Fibroblast of skin of right biceps (primary cell): ENCODE measurements at regions not wholly inside any gene's neighbourhood (a gene's known extent, or its start where the extent isn't known, plus 50 kb on each side); places are given as distances from the start of the nearest gene placed in this dataset.
"Not testable (repeated sequence)": the region's sequence is repeated elsewhere in the genome, so short reads cannot be mapped to it uniquely, and the experiment has no call there.

Experiments
- DNase-seq: peaks from one replicate; pipeline ENCODE4 v3.0.0-alpha.2; 2013

- no peak for DNase-seq
Measured at GRCh38 chr10:108385963-108386362, 1221.5 kb upstream of the SORCS1 start.

DNA sequence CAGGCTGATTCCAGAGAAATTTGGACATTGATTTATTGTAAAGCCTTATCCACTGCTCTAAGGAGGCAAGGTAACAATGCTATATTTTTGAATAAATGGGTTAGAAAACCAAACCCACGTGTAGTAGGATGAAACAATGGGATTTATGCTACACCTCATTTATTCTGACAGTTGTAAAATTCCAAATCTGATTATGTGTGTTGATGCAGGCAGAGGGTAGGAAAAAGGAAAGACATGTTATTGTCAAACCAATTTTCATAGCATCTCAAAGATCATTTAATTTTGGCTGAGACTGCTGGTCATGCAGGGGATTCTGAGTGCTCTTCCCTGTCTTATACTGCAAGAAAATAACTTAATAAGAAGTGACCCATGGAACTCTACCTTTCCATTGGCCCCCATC, 1219.9 kb upstream of the SORCS1 start:
- DNase-seq: no peak

DNA sequence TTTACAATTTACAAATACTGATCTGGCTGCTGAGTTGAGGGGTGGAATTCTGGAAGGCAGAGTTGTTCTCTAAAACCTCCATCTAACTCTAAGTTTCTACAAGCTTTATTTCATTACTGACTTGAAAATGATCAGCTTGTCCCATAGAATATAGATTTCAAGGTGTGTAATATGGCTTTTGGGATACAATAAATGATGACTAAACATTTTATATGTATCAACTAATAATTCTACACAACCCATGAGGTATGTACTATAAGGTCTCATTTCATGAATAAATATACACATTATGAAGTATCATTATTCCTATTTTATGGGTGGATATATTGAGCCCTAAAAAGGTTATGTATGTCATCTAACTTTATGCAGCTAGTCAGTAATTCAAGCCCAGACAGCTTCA, 1214.3 kb upstream of the SORCS1 start:
- no peak for DNase-seq

DNA sequence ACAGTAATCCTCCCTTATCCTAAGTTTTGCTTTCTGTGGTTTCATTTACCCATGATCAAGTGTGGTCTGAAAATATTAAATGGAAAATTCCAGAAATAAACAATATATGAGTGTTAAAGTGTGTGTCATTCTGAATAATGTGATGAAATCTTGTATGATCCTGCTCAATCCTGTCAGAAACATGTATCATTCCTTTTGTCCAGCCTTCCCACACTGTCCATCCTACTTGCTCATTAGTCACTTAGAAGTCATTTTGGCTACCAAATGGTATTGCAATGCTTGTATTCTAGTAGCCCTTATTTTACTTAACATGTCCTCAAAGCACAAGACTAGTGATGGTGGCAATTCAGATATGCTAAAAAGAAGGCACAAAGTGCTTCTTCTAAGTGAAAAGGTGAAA, 1211.2 kb upstream of the SORCS1 start:
- DNase-seq: peak; percentile 67

DNA sequence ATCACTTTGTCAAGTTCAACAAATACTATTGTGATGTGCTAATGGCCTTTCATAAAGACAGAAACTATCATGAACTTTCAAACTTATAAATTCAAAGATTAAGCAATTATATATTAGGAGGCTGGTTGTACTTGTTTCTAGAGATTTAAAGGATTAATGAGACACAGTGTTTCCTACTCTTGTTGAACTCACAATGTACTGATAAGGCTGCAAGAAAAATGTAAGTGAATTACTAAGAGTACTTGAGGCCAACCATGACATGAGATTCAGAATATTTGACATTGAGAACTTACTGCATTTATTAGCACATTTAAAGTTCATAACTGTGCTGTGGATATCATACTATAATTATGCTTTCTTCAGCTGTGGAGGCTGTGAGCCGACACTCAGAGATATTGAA, 1210.5 kb upstream of the SORCS1 start:
- DNase-seq: no peak

GRCh38 chr10:108365541-108365940, 1201.0 kb upstream of the SORCS1 start:
- no peak for DNase-seq

DNA sequence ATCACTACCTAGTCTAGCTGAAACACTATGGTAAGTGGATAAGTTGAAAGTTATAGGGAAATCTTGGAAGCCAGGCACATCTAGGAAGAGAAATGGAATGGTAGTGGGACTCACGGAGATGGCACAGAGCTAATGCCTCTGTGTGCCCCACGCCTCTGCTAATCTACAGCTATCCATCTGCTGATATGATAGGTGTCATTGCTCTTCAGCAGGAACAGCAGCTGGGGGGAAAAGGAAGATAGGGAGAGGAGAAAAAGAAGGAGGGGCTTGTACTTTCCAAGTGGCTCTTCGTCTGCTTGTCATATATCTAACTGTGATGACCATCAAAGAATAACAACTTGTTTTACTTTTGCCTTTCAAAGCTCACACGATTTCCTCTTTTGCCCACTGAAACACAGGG, 1199.1 kb upstream of the SORCS1 start:
- no peak for DNase-seq

GRCh38 chr10:108362961-108363360, 1198.5 kb upstream of the SORCS1 start:
- DNase-seq: no peak

GRCh38 chr10:108362296-108362695, 1197.8 kb upstream of the SORCS1 start:
- no peak for DNase-seq

- DNase-seq: peak; percentile 81
Measured at GRCh38 chr10:108360187-108360586, 1195.7 kb upstream of the SORCS1 start.

- peak; percentile 95 for DNase-seq
Measured at GRCh38 chr10:108358912-108359311, 1194.4 kb upstream of the SORCS1 start.

- DNase-seq: peak; percentile 24
Measured at GRCh38 chr10:108352771-108353170, 1188.3 kb upstream of the SORCS1 start.

GRCh38 chr10:108348215-108348614, 1183.7 kb upstream of the SORCS1 start:
- no peak for DNase-seq

- DNase-seq: no peak
Measured at GRCh38 chr10:108346066-108346465, 1181.6 kb upstream of the SORCS1 start.

GRCh38 chr10:108338146-108338545, 1173.6 kb upstream of the SORCS1 start:
- no peak for DNase-seq

GRCh38 chr10:108336836-108337235, 1172.3 kb upstream of the SORCS1 start:
- no peak for DNase-seq

DNA sequence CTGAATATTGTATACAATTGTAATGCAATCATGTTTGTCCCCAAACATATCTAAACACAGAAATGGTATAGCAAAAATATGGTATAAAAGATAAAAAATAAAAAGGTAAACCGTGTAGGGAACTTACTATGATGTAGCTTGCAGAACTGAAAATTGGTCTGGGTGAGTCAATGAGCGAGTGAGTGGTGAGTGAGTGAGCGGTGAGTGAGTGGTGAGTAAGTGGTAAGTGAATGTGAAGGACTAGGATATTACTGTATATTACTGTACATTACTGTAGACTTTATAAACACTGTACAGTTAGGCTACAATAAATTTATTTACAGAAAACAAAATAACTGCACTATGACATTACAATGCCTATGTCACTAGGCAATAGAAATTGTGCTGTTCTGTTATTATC, 1163.2 kb upstream of the SORCS1 start:
- peak; percentile 70 for DNase-seq

DNA sequence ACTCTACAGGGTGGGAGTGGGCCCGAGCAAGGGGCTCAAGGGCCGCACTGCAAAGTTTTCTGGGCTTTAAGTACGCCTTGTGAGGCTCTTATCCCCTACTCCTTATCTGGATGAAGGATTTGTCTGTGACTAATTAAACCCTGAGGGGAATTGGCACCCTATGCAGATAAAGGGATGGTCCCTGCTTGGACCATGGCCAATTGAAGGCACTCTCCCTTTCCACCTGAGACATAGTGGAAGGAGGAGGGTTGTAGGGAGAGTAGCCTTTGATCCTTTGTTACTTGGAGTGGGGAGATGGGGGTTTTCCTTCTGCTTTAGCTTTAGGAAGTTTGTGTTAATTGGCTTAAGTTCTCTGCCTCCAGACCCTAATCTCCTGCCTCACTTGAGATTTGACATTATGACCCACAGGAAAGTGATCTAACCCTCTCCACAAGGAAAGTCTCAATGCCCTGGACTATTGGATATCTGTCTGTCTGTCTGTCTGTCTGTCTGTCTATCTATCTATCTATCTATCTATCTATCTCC, 1158.8 kb upstream of the SORCS1 start:
- no peak for DNase-seq

GRCh38 chr10:108319434-108320222, 1155.1 kb upstream of the SORCS1 start:
- DNase-seq: no peak

DNA sequence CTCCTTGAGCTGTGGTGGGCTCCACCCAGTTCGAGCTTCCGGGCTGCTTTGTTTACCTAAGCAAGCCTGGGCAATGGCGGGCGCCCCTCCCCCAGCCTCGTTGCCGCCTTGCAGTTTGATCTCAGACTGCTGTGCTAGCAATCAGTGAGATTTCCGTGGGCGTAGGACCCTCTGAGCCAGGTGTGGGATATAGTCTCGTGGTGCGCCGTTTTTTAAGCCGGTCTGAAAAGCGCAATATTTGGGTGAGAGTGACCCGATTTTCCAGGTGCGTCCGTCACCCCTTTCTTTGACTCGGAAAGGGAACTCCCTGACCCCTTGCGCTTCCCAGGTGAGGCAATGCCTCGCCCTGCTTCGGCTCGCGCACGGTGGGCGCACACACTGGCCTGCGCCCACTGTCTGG, 1151.1 kb upstream of the SORCS1 start:
- DNase-seq: not testable (repeated sequence)

- no peak for DNase-seq
Measured at GRCh38 chr10:108307925-108308312, 1143.4 kb upstream of the SORCS1 start.

DNA sequence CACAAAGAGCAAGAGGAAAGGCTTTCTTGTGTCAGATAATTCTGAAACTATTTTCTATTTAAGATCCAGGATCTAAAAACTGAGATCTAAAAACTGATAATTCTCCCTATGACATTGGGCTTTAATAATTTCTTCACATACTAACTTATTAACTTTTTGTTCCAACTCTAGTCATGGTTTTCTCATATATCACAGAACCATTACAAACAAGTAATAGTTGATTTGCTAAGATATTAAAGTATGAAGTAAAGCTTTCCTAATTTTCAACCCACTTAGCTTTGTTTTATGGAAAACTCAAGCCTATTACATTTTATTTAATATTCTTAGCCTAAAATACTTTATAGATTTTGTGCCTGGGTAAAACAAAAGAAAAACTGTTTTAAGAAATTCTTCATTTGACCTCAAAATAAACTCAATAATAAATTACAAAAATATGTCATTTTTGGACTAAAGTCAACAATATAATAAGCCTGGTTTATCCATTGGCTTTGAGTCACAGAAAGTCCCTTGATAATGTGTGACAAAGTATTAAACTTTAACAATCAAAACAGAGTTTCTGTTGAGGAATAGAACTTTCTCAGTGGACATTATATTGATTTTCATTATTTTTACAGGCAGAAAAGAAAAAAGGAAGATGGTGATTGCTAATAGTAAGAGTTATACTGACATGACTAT, 1142.9 kb upstream of the SORCS1 start:
- no peak for DNase-seq

DNA sequence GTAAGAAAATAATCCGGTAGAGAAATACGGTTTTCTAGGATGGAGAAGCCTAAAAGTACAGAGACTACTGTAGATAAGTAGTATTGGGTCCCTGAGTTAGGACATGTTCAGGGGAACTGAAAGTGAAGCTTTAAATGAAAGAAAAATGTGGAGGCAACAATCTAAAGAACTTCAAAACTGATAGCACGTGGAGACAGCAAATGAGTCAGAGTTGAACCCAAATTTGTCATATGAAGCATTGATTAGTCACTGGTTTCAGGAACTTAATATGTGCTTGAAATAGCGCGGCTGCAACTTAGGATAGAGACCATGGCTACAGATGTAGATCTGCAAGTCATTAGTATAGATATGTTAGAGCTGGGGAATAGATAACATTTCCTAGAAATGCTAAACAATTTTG, 1138.6 kb upstream of the SORCS1 start:
- peak; percentile 69 for DNase-seq

DNA sequence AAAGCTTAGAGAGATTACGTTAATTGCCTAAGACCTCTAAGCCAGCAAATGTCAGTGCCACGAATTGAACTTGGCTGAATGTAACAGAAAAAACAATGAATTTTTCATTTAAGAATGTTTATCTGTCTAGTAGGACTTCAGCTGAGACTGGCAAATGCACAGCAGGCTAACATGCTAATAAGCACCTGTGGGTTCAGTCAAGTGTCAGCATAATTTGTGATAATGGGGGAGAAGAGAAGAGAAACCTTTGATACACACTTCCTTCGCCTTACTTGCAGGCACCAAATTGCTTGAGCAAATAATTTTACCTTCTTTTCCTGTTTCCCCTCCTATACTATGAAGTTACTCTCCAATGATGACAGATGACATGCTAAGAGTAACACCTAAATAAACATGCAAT, 1136.5 kb upstream of the SORCS1 start:
- no peak for DNase-seq
